HEK293T (cell line): ENCODE measurements at regions not wholly inside any gene's neighbourhood (a gene's known extent, or its start where the extent isn't known, plus 50 kb on each side); places are given as distances from the start of the nearest gene placed in this dataset.

Source experiments
- BHLHE40 ChIP-seq: fragments of 450-650 bp; IDR thresholded peaks from 2 replicates; pipeline ENCODE4 v1.6.1; 2016; ENCODE audit warnings: mild to moderate bottlenecking, moderate library complexity, borderline replicate concordance
- ELF4 ChIP-seq: fragments of 450-650 bp; IDR thresholded peaks from 2 replicates; pipeline ENCODE4 v1.6.1; 2017; ENCODE audit warnings: antibody characterized with exemption
- FOXK2 ChIP-seq: fragments of 450-650 bp; IDR thresholded peaks from 2 replicates; pipeline ENCODE4 v1.6.1; 2016; ENCODE audit warnings: mild to moderate bottlenecking
- HDGF ChIP-seq: fragments of 450-650 bp; IDR thresholded peaks from 2 replicates; pipeline ENCODE4 v1.6.1; 2017; ENCODE audit warnings: antibody characterized with exemption, borderline replicate concordance
- NFRKB ChIP-seq: fragments of 450-650 bp; IDR thresholded peaks from 2 replicates; pipeline ENCODE4 v1.6.1; 2016; ENCODE audit warnings: mild to moderate bottlenecking, moderate library complexity
- SP1 ChIP-seq: fragments of 450-650 bp; IDR thresholded peaks from 2 replicates; pipeline ENCODE4 v1.6.1; 2017
- SUZ12 ChIP-seq: fragments of 450-650 bp; IDR thresholded peaks from 2 replicates; pipeline ENCODE4 v1.6.1; 2016; ENCODE audit warnings: mild to moderate bottlenecking
- TARDBP ChIP-seq: fragments of 450-650 bp; IDR thresholded peaks from 2 replicates; pipeline ENCODE4 v1.6.1; 2016

GRCh38 chr9:75461183-75461582 is 372.9 kb downstream of the OSTF1 start:
- no peak for TF ChIP-seq ELF4
- TF ChIP-seq HDGF: no peak
- no peak for TF ChIP-seq SUZ12
- no peak for TF ChIP-seq BHLHE40
- TF ChIP-seq NFRKB: no peak
- no peak for TF ChIP-seq FOXK2
- TF ChIP-seq TARDBP: no peak
- TF ChIP-seq SP1: no peak
